ENCODE measurements at regions not wholly inside any gene's neighbourhood (a gene's known extent, or its start where the extent isn't known, plus 50 kb on each side); places are given as distances from the start of the nearest gene placed in this dataset.
A peak's percentile ranks its signal among the peaks of the same experiment; 100 is the strongest.

- no peaks in the 10 kb centered on the region for H3K27me3 ChIP-seq (ENCODE audit: control insufficient read depth, insufficient read depth, low read length)
- H3K27ac ChIP-seq (ENCODE audit: low read depth, low read length), result no peak overlapping the region
- no peaks in the 10 kb centered on the region for H3K36me3 ChIP-seq (ENCODE audit: control insufficient read depth, insufficient read depth, low read length)
These were observed 494.2 kb downstream of the TDRD15 start for GRCh38 chr2:21617885-21618434.

DNA sequence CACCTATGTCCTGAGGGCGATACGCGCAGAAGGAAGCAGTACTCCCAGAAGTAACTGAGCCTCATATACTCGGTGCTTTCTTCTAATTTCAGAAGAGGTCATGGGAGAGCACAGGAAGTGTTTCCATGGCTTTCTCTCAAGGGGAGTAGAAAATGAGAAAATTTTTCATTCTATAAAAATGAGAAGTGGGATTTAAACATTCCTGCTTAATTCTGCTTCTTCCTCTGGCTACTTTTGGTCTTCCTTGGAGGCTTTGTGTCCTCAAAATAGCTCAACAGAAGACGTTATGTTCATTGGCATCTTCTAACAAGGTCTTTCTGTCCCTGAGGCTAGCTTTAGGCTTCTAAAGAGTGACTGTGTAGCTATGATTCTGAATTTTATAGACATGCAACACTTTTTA, 497.0 kb downstream of the TDRD15 start:
- no peaks in the 10 kb centered on the region for H3K9me3 ChIP-seq (ENCODE audit: control insufficient read depth, insufficient read depth, low read length)
- no peak overlapping the region for H3K4me3 ChIP-seq (ENCODE audit: low read depth, low read length)
- no peak overlapping the region for H3K27ac ChIP-seq (ENCODE audit: low read depth, low read length)
- no peaks in the 10 kb centered on the region for H3K27me3 ChIP-seq (ENCODE audit: control insufficient read depth, insufficient read depth, low read length)
- H3K9ac ChIP-seq (ENCODE audit: low read depth, low read length), result no peak overlapping the region
- no peaks in the 10 kb centered on the region for H3K4me1 ChIP-seq (ENCODE audit: control insufficient read depth, insufficient read depth, low read length)
- H3K36me3 ChIP-seq (ENCODE audit: control insufficient read depth, insufficient read depth, low read length), result no peaks in the 10 kb centered on the region

More at GRCh38 chr2:21617885-21618434, 494.2 kb downstream of the TDRD15 start:
- Histone ChIP-seq H3K9ac (ENCODE audit: low read depth, low read length) (no peak overlapping the region), H3K4me1 (ENCODE audit: control insufficient read depth, insufficient read depth, low read length) (no peaks in the 10 kb centered on the region), H3K9me3 (ENCODE audit: control insufficient read depth, insufficient read depth, low read length) (no peaks in the 10 kb centered on the region), H3K4me3 (ENCODE audit: low read depth, low read length) (no peak overlapping the region)

- Histone ChIP-seq H3K36me3 (ENCODE audit: control insufficient read depth, insufficient read depth, low read length) (no peaks in the 10 kb centered on the region), H3K27ac (ENCODE audit: low read depth, low read length) (no peak overlapping the region), H3K9me3 (ENCODE audit: control insufficient read depth, insufficient read depth, low read length) (no peaks in the 10 kb centered on the region), H3K27me3 (ENCODE audit: control insufficient read depth, insufficient read depth, low read length) (no peaks in the 10 kb centered on the region), H3K4me1 (ENCODE audit: control insufficient read depth, insufficient read depth, low read length) (no peaks in the 10 kb centered on the region), H3K9ac (ENCODE audit: low read depth, low read length) (no peak overlapping the region), H3K4me3 (ENCODE audit: low read depth, low read length) (no peak overlapping the region)
These were observed 504.2 kb downstream of the TDRD15 start for GRCh38 chr2:21627938-21628337.

- H3K9me3 ChIP-seq (ENCODE audit: control insufficient read depth, insufficient read depth, low read length), result no peaks in the 10 kb centered on the region
- no peak overlapping the region for H3K27ac ChIP-seq (ENCODE audit: low read depth, low read length)
- H3K4me3 ChIP-seq (ENCODE audit: low read depth, low read length), result no peak overlapping the region
- no peaks in the 10 kb centered on the region for H3K36me3 ChIP-seq (ENCODE audit: control insufficient read depth, insufficient read depth, low read length)
- no peak overlapping the region for H3K9ac ChIP-seq (ENCODE audit: low read depth, low read length)
- 0 out of 2 replicates have a peak, but pooled peaks cover 2% of the 10 kb centered on the region for H3K4me1 ChIP-seq (ENCODE audit: control insufficient read depth, insufficient read depth, low read length)
- no peaks in the 10 kb centered on the region for H3K27me3 ChIP-seq (ENCODE audit: control insufficient read depth, insufficient read depth, low read length)
These were observed 509.2 kb downstream of the TDRD15 start for GRCh38 chr2:21633015-21633414.

DNA sequence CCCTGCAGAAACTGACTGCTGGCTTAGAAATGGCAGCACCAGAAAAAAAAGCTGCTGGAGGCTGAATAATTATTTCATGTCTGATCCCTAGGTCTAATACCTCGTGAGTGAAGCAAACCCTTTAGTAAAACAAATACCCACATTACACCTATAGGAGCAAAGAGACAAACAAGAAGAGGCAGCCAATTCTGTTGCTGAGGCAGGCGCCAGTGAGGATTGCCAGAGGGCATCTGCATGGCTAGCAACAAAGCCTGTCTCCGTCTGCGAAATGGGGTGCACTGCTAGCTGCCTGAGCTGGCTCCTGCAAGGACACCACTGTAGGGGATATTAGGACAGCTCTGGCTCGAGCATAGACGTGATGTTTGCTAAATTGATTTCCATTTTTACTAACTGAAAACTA, 509.7 kb downstream of the TDRD15 start:
- Histone ChIP-seq H3K27me3 (ENCODE audit: control insufficient read depth, insufficient read depth, low read length) (no peaks in the 10 kb centered on the region), H3K9me3 (ENCODE audit: control insufficient read depth, insufficient read depth, low read length) (no peaks in the 10 kb centered on the region), H3K4me1 (ENCODE audit: control insufficient read depth, insufficient read depth, low read length) (0 out of 2 replicates have a peak, but pooled peaks cover 2% of the 10 kb centered on the region), H3K9ac (ENCODE audit: low read depth, low read length) (no peak overlapping the region), H3K4me3 (ENCODE audit: low read depth, low read length) (no peak overlapping the region), H3K36me3 (ENCODE audit: control insufficient read depth, insufficient read depth, low read length) (no peaks in the 10 kb centered on the region), H3K27ac (ENCODE audit: low read depth, low read length) (no peak overlapping the region)

DNA sequence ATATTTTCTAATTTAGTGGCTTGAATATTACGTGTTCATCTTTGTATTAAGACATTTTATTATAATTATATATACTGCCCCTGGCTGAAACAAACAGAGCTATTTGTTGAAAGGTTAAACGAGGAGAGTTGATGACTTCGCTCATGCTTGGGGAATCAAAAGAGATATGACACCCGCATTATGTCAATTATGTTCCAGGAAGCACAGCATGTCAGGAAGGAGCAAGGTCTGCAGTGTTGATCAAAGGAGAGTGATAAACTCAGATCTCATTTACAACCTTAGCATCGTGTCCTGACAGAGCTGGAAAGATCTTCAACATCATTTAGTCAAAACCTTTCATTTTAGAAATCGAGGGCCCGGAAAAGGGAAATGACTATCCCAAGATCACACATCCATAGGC, 510.1 kb downstream of the TDRD15 start:
- no peak overlapping the region for H3K27ac ChIP-seq (ENCODE audit: low read depth, low read length)
- H3K4me1 ChIP-seq (ENCODE audit: control insufficient read depth, insufficient read depth, low read length), result 0 out of 2 replicates have a peak, but pooled peaks cover 2% of the 10 kb centered on the region
- H3K36me3 ChIP-seq (ENCODE audit: control insufficient read depth, insufficient read depth, low read length), result no peaks in the 10 kb centered on the region
- H3K9me3 ChIP-seq (ENCODE audit: control insufficient read depth, insufficient read depth, low read length), result no peaks in the 10 kb centered on the region
- no peak overlapping the region for H3K9ac ChIP-seq (ENCODE audit: low read depth, low read length)
- no peaks in the 10 kb centered on the region for H3K27me3 ChIP-seq (ENCODE audit: control insufficient read depth, insufficient read depth, low read length)
- H3K4me3 ChIP-seq (ENCODE audit: low read depth, low read length), result no peak overlapping the region

DNA sequence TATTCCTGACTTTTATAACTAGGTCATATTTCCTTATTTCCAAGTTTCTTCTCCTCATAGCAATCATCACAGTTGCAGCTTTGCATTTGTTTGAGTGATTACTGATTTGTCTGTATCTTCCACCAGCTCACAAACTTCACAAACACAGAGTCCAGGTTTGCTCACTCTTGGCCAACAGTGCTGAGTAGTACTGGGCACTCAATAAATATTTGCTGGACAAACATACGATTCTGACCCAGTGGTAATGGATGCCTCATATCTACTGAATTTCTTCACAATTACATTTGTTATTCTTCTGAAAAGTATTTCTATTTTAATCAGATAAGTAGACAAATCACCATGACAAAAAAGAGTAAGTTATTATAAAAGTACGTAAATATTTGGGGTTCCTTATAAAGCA, 516.3 kb downstream of the TDRD15 start:
- H3K4me3 ChIP-seq (ENCODE audit: low read depth, low read length), result no peak overlapping the region
- H3K36me3 ChIP-seq (ENCODE audit: control insufficient read depth, insufficient read depth, low read length), result no peaks in the 10 kb centered on the region
- no peaks in the 10 kb centered on the region for H3K27me3 ChIP-seq (ENCODE audit: control insufficient read depth, insufficient read depth, low read length)

GRCh38 chr2:21642647-21643046, 518.9 kb downstream of the TDRD15 start:
- no peaks in the 10 kb centered on the region for H3K27me3 ChIP-seq (ENCODE audit: control insufficient read depth, insufficient read depth, low read length)
- no peak overlapping the region for H3K4me3 ChIP-seq (ENCODE audit: low read depth, low read length)
- H3K36me3 ChIP-seq (ENCODE audit: control insufficient read depth, insufficient read depth, low read length), result no peaks in the 10 kb centered on the region
- H3K9me3 ChIP-seq (ENCODE audit: control insufficient read depth, insufficient read depth, low read length), result no peaks in the 10 kb centered on the region
- no peak overlapping the region for H3K9ac ChIP-seq (ENCODE audit: low read depth, low read length)
- H3K4me1 ChIP-seq (ENCODE audit: control insufficient read depth, insufficient read depth, low read length), result peaks cover 20% of the 10 kb centered on the region
- H3K27ac ChIP-seq (ENCODE audit: low read depth, low read length), result peak overlapping the region; percentile 75

More for the DNA sequence above, 516.3 kb downstream of the TDRD15 start:
- H3K9me3 ChIP-seq (ENCODE audit: control insufficient read depth, insufficient read depth, low read length), result no peaks in the 10 kb centered on the region
- no peak overlapping the region for H3K27ac ChIP-seq (ENCODE audit: low read depth, low read length)
- no peak overlapping the region for H3K9ac ChIP-seq (ENCODE audit: low read depth, low read length)
- peaks cover 20% of the 10 kb centered on the region for H3K4me1 ChIP-seq (ENCODE audit: control insufficient read depth, insufficient read depth, low read length)

DNA sequence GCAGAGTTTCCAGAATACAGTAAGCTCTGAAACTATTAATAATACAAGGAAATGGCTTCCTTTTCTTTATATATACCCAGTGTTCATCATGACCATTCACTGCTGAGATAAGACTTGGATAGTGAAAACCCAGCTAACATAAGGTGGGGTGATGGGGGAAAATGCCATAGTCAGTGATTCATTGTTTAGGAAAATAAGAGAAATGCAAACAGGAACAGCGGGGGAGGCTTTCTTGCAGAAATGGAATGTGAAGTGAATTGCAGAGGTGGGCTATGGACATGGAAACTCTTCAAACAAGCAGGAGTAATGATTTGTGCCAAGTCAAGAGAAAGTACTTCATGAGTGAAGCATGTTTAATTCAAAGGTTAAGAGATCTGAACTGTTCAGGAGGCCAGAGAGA, 519.4 kb downstream of the TDRD15 start:
- H3K27ac ChIP-seq (ENCODE audit: low read depth, low read length), result peak overlapping the region; percentile 75
- peaks cover 20% of the 10 kb centered on the region for H3K4me1 ChIP-seq (ENCODE audit: control insufficient read depth, insufficient read depth, low read length)
- H3K27me3 ChIP-seq (ENCODE audit: control insufficient read depth, insufficient read depth, low read length), result no peaks in the 10 kb centered on the region
- no peaks in the 10 kb centered on the region for H3K9me3 ChIP-seq (ENCODE audit: control insufficient read depth, insufficient read depth, low read length)
- H3K36me3 ChIP-seq (ENCODE audit: control insufficient read depth, insufficient read depth, low read length), result no peaks in the 10 kb centered on the region
- H3K9ac ChIP-seq (ENCODE audit: low read depth, low read length), result no peak overlapping the region
- no peak overlapping the region for H3K4me3 ChIP-seq (ENCODE audit: low read depth, low read length)

GRCh38 chr2:21644266-21644665, 520.5 kb downstream of the TDRD15 start:
- H3K4me3 ChIP-seq (ENCODE audit: low read depth, low read length), result no peak overlapping the region
- H3K27me3 ChIP-seq (ENCODE audit: control insufficient read depth, insufficient read depth, low read length), result no peaks in the 10 kb centered on the region
- H3K9me3 ChIP-seq (ENCODE audit: control insufficient read depth, insufficient read depth, low read length), result no peaks in the 10 kb centered on the region
- H3K9ac ChIP-seq (ENCODE audit: low read depth, low read length), result no peak overlapping the region
- H3K36me3 ChIP-seq (ENCODE audit: control insufficient read depth, insufficient read depth, low read length), result no peaks in the 10 kb centered on the region
- H3K4me1 ChIP-seq (ENCODE audit: control insufficient read depth, insufficient read depth, low read length), result peaks cover 20% of the 10 kb centered on the region
- no peak overlapping the region for H3K27ac ChIP-seq (ENCODE audit: low read depth, low read length)

- H3K27ac ChIP-seq (ENCODE audit: low read depth, low read length), result no peak overlapping the region
- H3K9ac ChIP-seq (ENCODE audit: low read depth, low read length), result no peak overlapping the region
- no peaks in the 10 kb centered on the region for H3K9me3 ChIP-seq (ENCODE audit: control insufficient read depth, insufficient read depth, low read length)
- no peaks in the 10 kb centered on the region for H3K27me3 ChIP-seq (ENCODE audit: control insufficient read depth, insufficient read depth, low read length)
- no peaks in the 10 kb centered on the region for H3K36me3 ChIP-seq (ENCODE audit: control insufficient read depth, insufficient read depth, low read length)
- peaks cover 20% of the 10 kb centered on the region for H3K4me1 ChIP-seq (ENCODE audit: control insufficient read depth, insufficient read depth, low read length)
- H3K4me3 ChIP-seq (ENCODE audit: low read depth, low read length), result no peak overlapping the region
These were observed 522.6 kb downstream of the TDRD15 start for GRCh38 chr2:21646345-21646744.

Measured in HUES48 (cell line).